GM04503 (cell line): ENCODE measurements at regions not wholly inside any gene's neighbourhood (a gene's known extent, or its start where the extent isn't known, plus 50 kb on each side); places are given as distances from the start of the nearest gene placed in this dataset.

Experiments
- DNase-seq: peaks from one replicate; pipeline ENCODE4 v3.0.0-alpha.2; 2012; ENCODE audit warnings: low read depth

DNA sequence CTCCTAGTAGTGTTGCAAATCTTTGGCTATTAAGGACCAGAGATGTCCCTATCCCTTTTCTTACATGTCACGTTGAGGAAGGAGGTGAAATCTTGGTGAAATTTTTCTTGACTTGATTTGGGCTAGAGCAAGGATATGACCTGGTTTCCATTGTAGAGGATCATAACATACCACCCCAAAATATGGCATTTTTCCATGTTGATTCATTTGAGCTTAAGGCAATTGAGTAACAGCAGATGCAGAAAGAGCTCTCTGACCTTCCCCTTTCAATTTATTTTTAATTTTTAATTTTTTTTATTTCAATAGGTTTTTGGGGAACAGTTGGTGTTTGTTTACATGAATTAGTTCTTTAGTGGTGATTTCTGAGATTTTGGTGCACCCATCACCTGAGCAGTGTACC lies 61.2 kb upstream of the MAP1B start:
- no peak for DNase-seq

DNA sequence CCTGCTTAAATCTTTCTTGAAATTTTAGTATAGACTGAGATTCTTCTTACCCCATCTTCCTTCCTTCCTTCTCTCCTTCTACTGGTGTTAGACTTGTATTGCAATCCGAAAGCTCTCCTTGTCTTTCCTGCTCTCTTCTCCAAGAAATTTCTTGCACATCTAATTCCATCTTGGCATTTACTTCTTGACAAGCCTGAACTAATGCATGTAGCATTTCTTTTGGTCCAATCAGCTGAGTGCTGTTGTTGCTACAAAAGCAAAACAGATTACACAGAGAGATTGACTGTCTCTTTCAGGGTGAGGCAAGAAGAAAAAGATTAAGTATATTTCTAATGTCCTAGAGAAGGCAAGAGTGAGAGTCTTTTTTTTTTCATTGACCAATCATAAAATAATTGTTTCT lies 51.6 kb upstream of the MAP1B start:
- no peak for DNase-seq
